Muscle of arm (tissue), 1 donor: ENCODE measurements at regions not wholly inside any gene's neighbourhood (a gene's known extent, or its start where the extent isn't known, plus 50 kb on each side); places are given as distances from the start of the nearest gene placed in this dataset.
"Not testable (repeated sequence)": the region's sequence is repeated elsewhere in the genome, so short reads cannot be mapped to it uniquely, and the experiment has no call there.

ENCODE experiments used
- DNase-seq: peaks from one replicate; pipeline ENCODE4 v3.0.0-alpha.2; 2013

DNA sequence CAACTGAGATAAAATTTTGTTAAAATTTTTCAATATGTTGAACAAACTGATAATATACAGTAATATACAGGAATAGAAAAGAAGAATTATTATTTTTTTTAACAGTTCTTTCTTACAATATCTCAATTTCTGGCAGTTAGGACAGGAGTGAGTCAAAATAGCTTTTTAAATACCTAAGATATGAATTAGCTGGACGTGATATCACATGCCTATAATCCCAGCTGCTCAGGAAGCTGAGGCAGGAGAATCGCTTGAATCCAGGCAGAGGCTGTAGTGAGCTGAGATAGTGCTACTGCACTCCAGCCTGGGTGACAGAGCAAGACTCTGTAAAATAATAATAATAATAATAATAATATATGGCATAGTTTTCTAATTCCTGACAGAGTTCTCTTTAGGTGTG lies 1039.3 kb downstream of the STPG2 start:
- DNase-seq = no peak

- no peak for DNase-seq
Observed at GRCh38 chr4:97104666-97105065, 1038.6 kb downstream of the STPG2 start.

- no peak for DNase-seq
Observed at GRCh38 chr4:97105347-97106099, 1037.8 kb downstream of the STPG2 start.

GRCh38 chr4:97106161-97106560 lies 1037.1 kb downstream of the STPG2 start:
- no peak for DNase-seq

- no peak for DNase-seq
Observed at GRCh38 chr4:97110506-97110905, 1032.8 kb downstream of the STPG2 start.

GRCh38 chr4:97116511-97116910 lies 1026.8 kb downstream of the STPG2 start:
- DNase-seq = no peak

DNA sequence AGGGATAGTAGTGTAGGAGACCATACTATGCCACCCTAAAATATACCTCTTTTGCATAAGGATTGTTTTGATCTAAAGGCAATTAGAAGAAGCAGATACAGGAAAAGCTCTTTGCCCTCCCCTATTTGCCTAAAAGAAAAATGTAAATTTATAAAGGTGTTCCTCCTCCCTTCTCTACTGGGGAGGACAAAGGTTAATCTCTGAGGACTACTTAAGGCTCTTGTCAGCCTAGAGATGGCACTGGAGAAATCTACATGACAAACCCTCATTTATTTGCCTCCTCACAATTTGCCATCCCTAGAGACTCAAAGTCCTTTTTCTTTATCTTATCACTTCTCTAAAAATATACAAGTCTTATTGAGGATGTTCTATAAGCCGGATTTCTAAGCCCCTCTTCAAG lies 1021.8 kb downstream of the STPG2 start:
- no peak for DNase-seq

- no peak for DNase-seq
Observed at GRCh38 chr4:97123573-97123972, 1019.7 kb downstream of the STPG2 start.

- no peak for DNase-seq
Observed at GRCh38 chr4:97132435-97132834, 1010.8 kb downstream of the STPG2 start.

GRCh38 chr4:97134456-97134855 lies 1008.8 kb downstream of the STPG2 start:
- no peak for DNase-seq

- DNase-seq = no peak
Observed at GRCh38 chr4:97139791-97140190, 1003.5 kb downstream of the STPG2 start.

- no peak for DNase-seq
Observed at GRCh38 chr4:97140545-97140944, 1002.7 kb downstream of the STPG2 start.

DNA sequence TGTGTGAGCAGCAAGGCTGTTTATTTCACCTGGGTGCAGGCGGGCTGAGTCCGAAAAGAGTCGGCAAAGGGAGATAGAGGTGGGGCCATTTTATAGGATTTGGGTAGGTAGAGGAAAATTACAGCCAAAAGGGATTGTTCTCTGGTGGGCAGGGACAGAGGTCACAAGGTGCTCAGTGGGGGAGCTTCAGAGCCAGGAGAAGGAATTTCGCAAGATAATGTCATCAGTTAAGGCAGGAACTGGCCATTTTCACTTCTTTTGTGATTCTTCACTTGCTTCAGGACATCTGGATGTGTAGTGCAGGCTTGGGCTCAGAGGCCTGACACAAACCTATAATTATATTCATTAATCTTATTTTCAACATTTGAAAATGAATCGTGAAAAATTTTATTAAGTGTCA lies 1001.9 kb downstream of the STPG2 start:
- DNase-seq = not testable (repeated sequence)

DNA sequence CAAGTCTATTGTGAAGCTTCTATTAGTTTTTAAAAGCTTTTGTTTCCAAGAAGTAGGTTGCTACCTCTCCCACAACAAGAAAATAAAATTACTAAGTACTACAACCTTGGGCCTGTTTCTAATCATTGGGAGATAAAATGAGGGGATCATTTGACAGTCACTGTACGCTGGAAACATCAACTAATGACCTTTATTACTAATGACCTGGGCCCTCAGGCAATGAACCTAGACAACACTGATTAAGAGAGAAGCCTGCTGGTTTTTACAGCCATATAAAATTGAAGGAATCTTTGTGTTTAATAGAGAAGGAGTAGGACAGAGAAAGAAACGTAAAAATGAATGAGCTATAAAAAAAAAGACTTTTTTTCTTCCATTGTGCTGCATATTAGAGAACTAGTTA lies 1000.9 kb downstream of the STPG2 start:
- no peak for DNase-seq

GRCh38 chr4:97142893-97143292 lies 1000.4 kb downstream of the STPG2 start:
- no peak for DNase-seq

GRCh38 chr4:97144199-97144598 lies 999.1 kb downstream of the STPG2 start:
- no peak for DNase-seq

- DNase-seq = no peak
Observed at GRCh38 chr4:97150966-97151365, 992.3 kb downstream of the STPG2 start.

GRCh38 chr4:97152149-97152548 lies 991.1 kb downstream of the STPG2 start:
- no peak for DNase-seq

- DNase-seq = peak; percentile 2
Observed at GRCh38 chr4:97153042-97153441, 990.2 kb downstream of the STPG2 start.

DNA sequence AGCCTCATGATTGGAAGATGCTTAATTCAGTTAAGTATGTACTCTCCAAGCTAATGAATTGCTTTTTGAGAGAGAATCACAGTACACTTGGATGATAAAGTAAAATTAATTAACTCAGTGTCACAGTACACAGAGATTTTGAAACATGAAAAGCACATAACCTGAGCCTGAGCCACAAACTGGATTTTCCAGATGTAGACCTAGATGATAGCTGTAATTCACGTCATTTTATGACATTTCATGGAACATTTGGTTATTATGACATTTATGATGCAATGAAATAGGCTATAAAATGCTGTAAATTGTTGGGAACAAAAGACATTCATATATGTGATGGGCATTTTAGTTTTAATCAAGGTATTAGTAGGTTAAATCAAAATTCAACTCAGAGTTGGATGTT lies 983.7 kb downstream of the STPG2 start:
- no peak for DNase-seq

DNA sequence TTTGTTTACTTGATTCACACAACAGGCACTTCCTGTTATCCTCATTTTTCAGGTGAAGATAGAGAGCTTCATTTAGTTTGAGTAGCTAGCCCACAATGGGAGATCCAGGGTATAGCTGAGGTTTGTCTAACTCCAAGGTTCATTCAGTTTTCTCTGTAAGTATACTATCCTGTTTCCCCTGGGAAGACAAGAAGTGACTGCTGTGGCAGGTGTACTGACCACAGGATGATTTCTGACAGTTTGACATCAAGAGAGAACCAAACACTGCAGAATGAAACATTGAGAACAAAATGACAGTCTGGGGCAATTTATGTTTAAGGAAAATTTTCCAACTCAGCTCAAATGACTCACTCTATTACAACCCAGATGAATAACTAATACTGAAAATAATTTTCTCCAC lies 958.0 kb downstream of the STPG2 start:
- no peak for DNase-seq

DNA sequence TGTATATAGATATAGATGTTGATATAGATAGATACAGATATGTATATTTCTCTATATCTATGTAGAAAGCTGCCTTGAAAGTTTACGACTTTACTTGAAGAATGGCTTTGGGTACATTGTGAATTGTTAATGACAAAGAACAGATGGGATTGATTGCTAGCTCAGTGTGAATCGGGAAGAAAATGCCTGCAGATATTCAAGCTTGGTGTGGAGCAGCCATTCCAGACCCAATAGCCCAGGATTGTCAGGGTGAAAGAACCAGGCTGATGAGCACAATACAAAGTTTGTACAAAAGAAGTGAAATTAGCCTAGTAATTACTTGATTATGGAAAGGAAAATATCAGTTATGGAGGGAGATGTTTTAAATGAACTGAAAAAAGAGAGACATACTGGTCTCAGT lies 946.2 kb downstream of the STPG2 start:
- no peak for DNase-seq

DNA sequence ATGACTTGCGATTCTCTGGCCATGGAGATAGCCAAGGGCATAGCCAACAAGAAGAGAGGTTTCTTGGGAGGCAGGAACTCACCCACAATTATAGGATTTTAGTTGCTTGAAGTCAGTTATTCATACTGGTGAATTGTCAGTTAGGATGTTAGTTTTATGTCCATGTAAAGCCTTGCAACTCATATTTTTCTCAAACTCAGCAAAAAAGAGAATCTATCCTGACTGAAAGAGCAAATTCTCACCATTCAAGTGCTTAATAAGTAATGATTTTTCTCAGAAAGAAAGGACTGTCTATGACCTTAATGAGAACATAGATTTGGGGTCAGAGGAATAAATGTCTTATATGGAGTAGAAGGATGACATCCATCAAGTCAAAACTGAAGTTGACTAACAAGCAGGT lies 934.5 kb downstream of the STPG2 start:
- no peak for DNase-seq

GRCh38 chr4:97215409-97215941 lies 927.8 kb downstream of the STPG2 start:
- no peak for DNase-seq
